ENCODE measurements at regions not wholly inside any gene's neighbourhood (a gene's known extent, or its start where the extent isn't known, plus 50 kb on each side); places are given as distances from the start of the nearest gene placed in this dataset.

DNA sequence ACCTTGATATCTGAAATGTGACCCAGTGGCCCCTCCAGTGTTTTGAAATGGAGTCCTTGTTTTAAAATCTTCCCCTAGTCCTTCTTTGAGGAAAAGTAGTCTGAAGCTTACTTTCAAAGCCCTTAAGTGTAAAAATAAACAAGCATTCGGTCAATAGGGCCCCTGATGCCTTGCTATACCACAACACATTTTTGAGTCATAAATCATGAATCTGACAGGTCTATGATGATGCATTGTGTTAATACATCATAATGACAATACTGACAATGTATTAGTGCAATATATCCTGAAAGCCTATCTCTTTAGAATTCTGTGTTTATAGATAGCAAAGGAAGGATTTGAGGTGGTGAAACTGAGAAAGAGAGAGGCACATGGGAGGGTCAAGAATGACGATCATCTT lies 464.2 kb downstream of the MEIS1 start:
- TF ChIP-seq CTCF (tag by site-specific recombination; IDR thresholded peaks at IDR 0.05) (no peak), ZNF2 (tag by site-specific recombination; IDR thresholded peaks at IDR 0.05) (no peak)
